ENCODE measurements at regions not wholly inside any gene's neighbourhood (a gene's known extent, or its start where the extent isn't known, plus 50 kb on each side); places are given as distances from the start of the nearest gene placed in this dataset.

DNA sequence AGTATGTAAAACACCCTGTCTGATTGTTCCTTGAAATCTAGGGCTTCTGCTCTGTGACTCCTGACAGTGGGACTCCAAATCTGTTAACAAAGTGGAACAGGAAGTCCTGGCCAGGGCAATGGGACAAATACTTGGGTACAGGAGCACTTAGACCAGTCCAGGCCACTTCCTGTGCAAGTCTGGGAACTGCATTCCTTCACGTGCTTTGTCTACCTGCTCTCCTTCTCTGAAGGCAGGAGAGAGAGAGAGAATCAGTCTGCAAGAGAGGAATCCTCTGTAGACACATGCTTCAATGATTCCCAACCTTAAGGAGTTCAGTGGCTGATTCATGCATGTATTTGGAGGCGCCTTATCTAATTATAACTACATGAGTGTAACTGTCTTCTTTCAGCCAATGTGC, 530.2 kb downstream of the GATA3 start:
- TF ChIP-seq POLR2AphosphoS5 (IDR thresholded peaks at IDR 0.05; ENCODE audit: low read depth) (no peak), GABPA (IDR thresholded peaks at IDR 0.05; ENCODE audit: low read depth) (no peak), SPI1 (IDR thresholded peaks at IDR 0.05; ENCODE audit: borderline replicate concordance, low read depth) (no peak)
- TF ChIP-seq, protein P1, sequence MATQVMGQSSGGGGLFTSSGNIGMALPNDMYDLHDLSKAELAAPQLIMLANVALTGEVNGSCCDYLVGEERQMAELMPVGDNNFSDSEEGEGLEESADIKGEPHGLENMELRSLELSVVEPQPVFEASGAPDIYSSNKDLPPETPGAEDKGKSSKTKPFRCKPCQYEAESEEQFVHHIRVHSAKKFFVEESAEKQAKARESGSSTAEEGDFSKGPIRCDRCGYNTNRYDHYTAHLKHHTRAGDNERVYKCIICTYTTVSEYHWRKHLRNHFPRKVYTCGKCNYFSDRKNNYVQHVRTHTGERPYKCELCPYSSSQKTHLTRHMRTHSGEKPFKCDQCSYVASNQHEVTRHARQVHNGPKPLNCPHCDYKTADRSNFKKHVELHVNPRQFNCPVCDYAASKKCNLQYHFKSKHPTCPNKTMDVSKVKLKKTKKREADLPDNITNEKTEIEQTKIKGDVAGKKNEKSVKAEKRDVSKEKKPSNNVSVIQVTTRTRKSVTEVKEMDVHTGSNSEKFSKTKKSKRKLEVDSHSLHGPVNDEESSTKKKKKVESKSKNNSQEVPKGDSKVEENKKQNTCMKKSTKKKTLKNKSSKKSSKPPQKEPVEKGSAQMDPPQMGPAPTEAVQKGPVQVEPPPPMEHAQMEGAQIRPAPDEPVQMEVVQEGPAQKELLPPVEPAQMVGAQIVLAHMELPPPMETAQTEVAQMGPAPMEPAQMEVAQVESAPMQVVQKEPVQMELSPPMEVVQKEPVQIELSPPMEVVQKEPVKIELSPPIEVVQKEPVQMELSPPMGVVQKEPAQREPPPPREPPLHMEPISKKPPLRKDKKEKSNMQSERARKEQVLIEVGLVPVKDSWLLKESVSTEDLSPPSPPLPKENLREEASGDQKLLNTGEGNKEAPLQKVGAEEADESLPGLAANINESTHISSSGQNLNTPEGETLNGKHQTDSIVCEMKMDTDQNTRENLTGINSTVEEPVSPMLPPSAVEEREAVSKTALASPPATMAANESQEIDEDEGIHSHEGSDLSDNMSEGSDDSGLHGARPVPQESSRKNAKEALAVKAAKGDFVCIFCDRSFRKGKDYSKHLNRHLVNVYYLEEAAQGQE (IDR thresholded peaks at IDR 0.05; ENCODE audit: insufficient replicate concordance, low read depth): no peak
- TF ChIP-seq, protein P2, sequence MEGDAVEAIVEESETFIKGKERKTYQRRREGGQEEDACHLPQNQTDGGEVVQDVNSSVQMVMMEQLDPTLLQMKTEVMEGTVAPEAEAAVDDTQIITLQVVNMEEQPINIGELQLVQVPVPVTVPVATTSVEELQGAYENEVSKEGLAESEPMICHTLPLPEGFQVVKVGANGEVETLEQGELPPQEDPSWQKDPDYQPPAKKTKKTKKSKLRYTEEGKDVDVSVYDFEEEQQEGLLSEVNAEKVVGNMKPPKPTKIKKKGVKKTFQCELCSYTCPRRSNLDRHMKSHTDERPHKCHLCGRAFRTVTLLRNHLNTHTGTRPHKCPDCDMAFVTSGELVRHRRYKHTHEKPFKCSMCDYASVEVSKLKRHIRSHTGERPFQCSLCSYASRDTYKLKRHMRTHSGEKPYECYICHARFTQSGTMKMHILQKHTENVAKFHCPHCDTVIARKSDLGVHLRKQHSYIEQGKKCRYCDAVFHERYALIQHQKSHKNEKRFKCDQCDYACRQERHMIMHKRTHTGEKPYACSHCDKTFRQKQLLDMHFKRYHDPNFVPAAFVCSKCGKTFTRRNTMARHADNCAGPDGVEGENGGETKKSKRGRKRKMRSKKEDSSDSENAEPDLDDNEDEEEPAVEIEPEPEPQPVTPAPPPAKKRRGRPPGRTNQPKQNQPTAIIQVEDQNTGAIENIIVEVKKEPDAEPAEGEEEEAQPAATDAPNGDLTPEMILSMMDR (IDR thresholded peaks at IDR 0.05; ENCODE audit: insufficient read depth, low read length): no peak
- Histone ChIP-seq H3K27me3 (ENCODE audit: insufficient read depth, poor library complexity, severe bottlenecking) (no peaks in the 10 kb centered on the region), H3K4me3 (replicated peaks; ENCODE audit: insufficient read depth, low read length) (no peak overlapping the region), H3K27ac (replicated peaks) (no peak overlapping the region)
- no peak for DNase-seq (ENCODE audit: low read depth in 1 of 2, low spot score in 1 of 2)

DNA sequence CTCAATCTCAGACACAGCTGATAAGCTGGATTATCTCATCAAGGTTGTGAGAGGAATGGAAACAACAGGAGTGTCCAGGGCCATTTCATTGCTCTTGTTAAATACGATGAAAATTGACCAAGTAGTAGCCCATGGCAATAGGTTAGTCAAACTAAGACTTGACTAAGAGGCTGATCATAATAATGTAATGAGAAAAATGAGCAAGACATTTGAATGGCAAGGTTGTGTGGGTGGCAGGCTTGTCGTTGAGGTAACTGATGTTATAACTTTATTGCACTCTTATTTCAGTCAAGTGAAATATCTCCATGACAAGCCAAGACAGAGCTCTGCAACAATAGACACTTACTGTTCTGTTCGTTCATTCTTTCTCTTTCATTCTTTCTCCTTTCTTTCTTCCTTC, 532.0 kb downstream of the GATA3 start:
- Histone ChIP-seq H3K27ac (replicated peaks) (no peak overlapping the region), H3K27me3 (ENCODE audit: insufficient read depth, poor library complexity, severe bottlenecking) (no peaks in the 10 kb centered on the region), H3K4me3 (replicated peaks; ENCODE audit: insufficient read depth, low read length) (no peak overlapping the region)
- TF ChIP-seq POLR2AphosphoS5 (IDR thresholded peaks at IDR 0.05; ENCODE audit: low read depth) (no peak), GABPA (IDR thresholded peaks at IDR 0.05; ENCODE audit: low read depth) (no peak), SPI1 (IDR thresholded peaks at IDR 0.05; ENCODE audit: borderline replicate concordance, low read depth) (no peak)
- TF ChIP-seq, protein P1 (IDR thresholded peaks at IDR 0.05; ENCODE audit: insufficient replicate concordance, low read depth): no peak
- TF ChIP-seq, protein P2 (IDR thresholded peaks at IDR 0.05; ENCODE audit: insufficient read depth, low read length): no peak
- no peak for DNase-seq (ENCODE audit: low read depth in 1 of 2, low spot score in 1 of 2)

DNA sequence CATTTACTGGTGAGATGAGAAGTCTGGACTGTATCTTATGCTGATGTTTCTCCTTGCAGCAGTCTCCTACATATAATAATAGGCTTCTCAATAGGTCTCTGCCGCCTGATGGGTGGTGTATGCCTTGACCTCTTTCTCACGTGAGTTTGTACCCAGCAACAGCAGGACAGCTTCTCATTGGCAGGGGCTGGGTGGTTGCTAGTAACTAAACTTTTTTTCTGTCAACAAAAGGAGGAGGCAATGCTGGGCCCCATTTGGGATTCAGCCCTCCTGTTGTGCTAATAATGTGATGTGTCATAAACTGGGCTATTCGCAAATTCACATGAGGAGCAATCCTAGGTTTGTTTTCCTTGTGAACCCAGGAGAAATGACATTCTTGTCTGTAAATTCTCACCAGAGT, 533.6 kb downstream of the GATA3 start:
- H3K27ac ChIP-seq (replicated peaks): no peak overlapping the region
- no peaks in the 10 kb centered on the region for H3K27me3 ChIP-seq (ENCODE audit: insufficient read depth, poor library complexity, severe bottlenecking)
- DNase-seq (ENCODE audit: low read depth in 1 of 2, low spot score in 1 of 2): no peak
- TF ChIP-seq GABPA (IDR thresholded peaks at IDR 0.05; ENCODE audit: low read depth) (no peak), SPI1 (IDR thresholded peaks at IDR 0.05; ENCODE audit: borderline replicate concordance, low read depth) (no peak), POLR2AphosphoS5 (IDR thresholded peaks at IDR 0.05; ENCODE audit: low read depth) (no peak)
- TF ChIP-seq, protein P1 (IDR thresholded peaks at IDR 0.05; ENCODE audit: insufficient replicate concordance, low read depth): no peak
- TF ChIP-seq, protein P2 (IDR thresholded peaks at IDR 0.05; ENCODE audit: insufficient read depth, low read length): no peak
- no peak overlapping the region for H3K4me3 ChIP-seq (replicated peaks; ENCODE audit: insufficient read depth, low read length)

All from HL-60 (cell line).